Glutamatergic neuron (in vitro differentiated cells): ENCODE measurements at regions not wholly inside any gene's neighbourhood (a gene's known extent, or its start where the extent isn't known, plus 50 kb on each side); places are given as distances from the start of the nearest gene placed in this dataset.

Experiments
- DNase-seq: peaks from one replicate; pipeline ENCODE4 v3.0.0; 2022
- H3K27ac Mint-ChIP-seq: one replicate; pipeline ENCODE4 v1.8.0; 2020; ENCODE audit warnings: mild to moderate bottlenecking, mixed read lengths, inconsistent platforms; ENCODE audit not compliant: unreplicated experiment
- H3K27me3 Mint-ChIP-seq: one replicate; pipeline ENCODE4 v1.8.0; 2020; ENCODE audit warnings: mild to moderate bottlenecking, moderate library complexity, mixed read lengths, inconsistent platforms; ENCODE audit not compliant: unreplicated experiment
- H3K36me3 Mint-ChIP-seq: one replicate; pipeline ENCODE4 v1.8.0; 2020; ENCODE audit warnings: mild to moderate bottlenecking, mixed read lengths, inconsistent platforms; ENCODE audit not compliant: unreplicated experiment
- H3K4me1 Mint-ChIP-seq: one replicate; pipeline ENCODE4 v1.8.0; 2020; ENCODE audit warnings: mild to moderate bottlenecking, low read depth, mixed read lengths, inconsistent platforms; ENCODE audit not compliant: unreplicated experiment
- H3K4me3 Mint-ChIP-seq: one replicate; pipeline ENCODE4 v1.8.0; 2020; ENCODE audit warnings: mild to moderate bottlenecking, mixed read lengths, inconsistent platforms; ENCODE audit not compliant: unreplicated experiment
- H3K9me3 Mint-ChIP-seq: one replicate; pipeline ENCODE4 v1.8.0; 2020; ENCODE audit warnings: mild to moderate bottlenecking, moderate library complexity, mixed read lengths, inconsistent platforms; ENCODE audit not compliant: unreplicated experiment
- CTCF ChIP-seq: fragments of 200-600 bp; sonication (generic); IDR thresholded peaks from one replicate; pipeline ENCODE4 v1.5.0; 2021; ENCODE audit not compliant: partially characterized antibody, unreplicated experiment

- no peak for DNase-seq
- TF ChIP-seq CTCF: no peak
- Mint-ChIP-seq H3K9me3 (peaks cover 1% of the 10 kb centered on the region), H3K4me3 (no peak overlapping the region), H3K36me3 (no peaks in the 10 kb centered on the region), H3K4me1 (peaks cover 15% of the 10 kb centered on the region), H3K27me3 (peaks cover 3% of the 10 kb centered on the region), H3K27ac (no peak overlapping the region)
Measured at GRCh38 chr2:439556-440402, 151.9 kb upstream of the ALKAL2 start.

GRCh38 chr2:439077-439476 lies 151.2 kb upstream of the ALKAL2 start:
- Mint-ChIP-seq H3K4me3 (no peak overlapping the region), H3K4me1 (peaks cover 15% of the 10 kb centered on the region), H3K27me3 (peaks cover 3% of the 10 kb centered on the region), H3K9me3 (peaks cover 1% of the 10 kb centered on the region), H3K36me3 (no peaks in the 10 kb centered on the region), H3K27ac (no peak overlapping the region)
- no peak for TF ChIP-seq CTCF
- DNase-seq: no peak

- Mint-ChIP-seq H3K4me1 (peaks cover 15% of the 10 kb centered on the region), H3K27me3 (no peaks in the 10 kb centered on the region), H3K27ac (peak overlapping the region; percentile 29), H3K9me3 (peaks cover 1% of the 10 kb centered on the region), H3K36me3 (no peaks in the 10 kb centered on the region), H3K4me3 (no peak overlapping the region)
- TF ChIP-seq CTCF: no peak
- DNase-seq: peak; percentile 40
Measured at GRCh38 chr2:437756-438393, 150.0 kb upstream of the ALKAL2 start.

GRCh38 chr2:437180-437579 lies 149.3 kb upstream of the ALKAL2 start:
- no peak for TF ChIP-seq CTCF
- H3K27me3 Mint-ChIP-seq: no peaks in the 10 kb centered on the region
- H3K4me1 Mint-ChIP-seq: peaks cover 15% of the 10 kb centered on the region
- H3K36me3 Mint-ChIP-seq: no peaks in the 10 kb centered on the region
- H3K4me3 Mint-ChIP-seq: no peak overlapping the region
- peak overlapping the region; percentile 28 for H3K27ac Mint-ChIP-seq
- H3K9me3 Mint-ChIP-seq: peaks cover 1% of the 10 kb centered on the region
- no peak for DNase-seq

GRCh38 chr2:436205-436604 lies 148.3 kb upstream of the ALKAL2 start:
- Mint-ChIP-seq H3K9me3 (peaks cover 1% of the 10 kb centered on the region), H3K4me1 (peaks cover 15% of the 10 kb centered on the region), H3K27me3 (no peaks in the 10 kb centered on the region), H3K4me3 (no peak overlapping the region), H3K27ac (no peak overlapping the region), H3K36me3 (no peaks in the 10 kb centered on the region)
- no peak for TF ChIP-seq CTCF
- no peak for DNase-seq
